ENCODE measurements at regions not wholly inside any gene's neighbourhood (a gene's known extent, or its start where the extent isn't known, plus 50 kb on each side); places are given as distances from the start of the nearest gene placed in this dataset.
"Not testable (repeated sequence)": the region's sequence is repeated elsewhere in the genome, so short reads cannot be mapped to it uniquely, and the experiment has no call there.

GRCh38 chr6:112903361-112903760 is 556.2 kb downstream of the RFPL4B start:
- DNase-seq (ENCODE audit: low read depth) = no peak
- no peak overlapping the region for H3K4me3 ChIP-seq (ENCODE audit: low read depth, low read length)
- no peak for TF ChIP-seq CTCF (IDR thresholded peaks at IDR 0.05; ENCODE audit: control insufficient read depth, extremely low read depth, insufficient read depth)

DNA sequence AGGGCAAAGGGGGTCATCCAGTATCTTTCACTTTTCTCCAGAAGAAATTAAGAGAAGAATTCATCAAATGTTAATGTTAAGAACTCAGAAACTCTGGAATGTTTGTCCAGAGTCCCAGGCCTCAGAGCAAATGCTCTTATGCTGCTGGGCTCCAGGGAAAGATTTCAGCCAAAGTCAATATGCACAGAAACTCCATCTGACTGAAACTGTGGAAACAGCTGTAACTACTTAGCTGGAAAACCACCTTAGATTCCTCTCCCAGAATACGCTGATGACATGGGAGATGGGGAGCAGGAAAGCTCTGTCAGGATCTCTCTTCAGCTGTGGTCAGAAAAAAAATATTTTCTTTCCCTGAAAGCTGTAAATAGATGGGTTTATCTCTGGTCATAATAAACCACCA is 559.6 kb downstream of the RFPL4B start:
- no peak overlapping the region for H3K4me3 ChIP-seq (ENCODE audit: low read depth, low read length)
- DNase-seq (ENCODE audit: low read depth) = no peak
- TF ChIP-seq CTCF (IDR thresholded peaks at IDR 0.05; ENCODE audit: control insufficient read depth, extremely low read depth, insufficient read depth) = no peak

- TF ChIP-seq CTCF (IDR thresholded peaks at IDR 0.05; ENCODE audit: control insufficient read depth, extremely low read depth, insufficient read depth) = no peak
- DNase-seq (ENCODE audit: low read depth) = no peak
- H3K4me3 ChIP-seq (ENCODE audit: low read depth, low read length) = no peak overlapping the region
Measured at GRCh38 chr6:112909781-112910180, 562.7 kb downstream of the RFPL4B start.

DNA sequence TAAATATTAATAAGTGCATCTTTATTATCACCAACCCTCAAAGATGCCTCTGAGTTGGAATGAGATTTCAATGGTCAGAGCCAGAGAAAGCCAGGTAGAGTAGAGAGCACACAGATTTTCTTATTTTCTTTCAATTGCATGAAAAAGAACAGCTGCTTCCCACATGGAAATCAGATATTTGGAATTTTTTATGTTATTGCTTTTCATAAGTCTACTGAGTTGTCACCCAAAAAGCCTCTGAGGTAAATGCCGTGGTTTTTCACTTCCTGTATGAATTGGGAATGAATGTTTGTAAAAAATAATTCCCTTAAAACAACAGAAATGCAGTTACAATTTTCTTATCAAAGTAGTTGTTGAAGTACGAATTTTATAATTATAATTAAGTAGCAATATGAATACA is 563.1 kb downstream of the RFPL4B start:
- no peak for TF ChIP-seq CTCF (IDR thresholded peaks at IDR 0.05; ENCODE audit: control insufficient read depth, extremely low read depth, insufficient read depth)
- H3K4me3 ChIP-seq (ENCODE audit: low read depth, low read length) = no peak overlapping the region
- no peak for DNase-seq (ENCODE audit: low read depth)

- H3K4me3 ChIP-seq (ENCODE audit: low read depth, low read length) = no peak overlapping the region
- no peak for TF ChIP-seq CTCF (IDR thresholded peaks at IDR 0.05; ENCODE audit: control insufficient read depth, extremely low read depth, insufficient read depth)
- DNase-seq (ENCODE audit: low read depth) = no peak
Measured at GRCh38 chr6:112911959-112912358, 564.8 kb downstream of the RFPL4B start.

DNA sequence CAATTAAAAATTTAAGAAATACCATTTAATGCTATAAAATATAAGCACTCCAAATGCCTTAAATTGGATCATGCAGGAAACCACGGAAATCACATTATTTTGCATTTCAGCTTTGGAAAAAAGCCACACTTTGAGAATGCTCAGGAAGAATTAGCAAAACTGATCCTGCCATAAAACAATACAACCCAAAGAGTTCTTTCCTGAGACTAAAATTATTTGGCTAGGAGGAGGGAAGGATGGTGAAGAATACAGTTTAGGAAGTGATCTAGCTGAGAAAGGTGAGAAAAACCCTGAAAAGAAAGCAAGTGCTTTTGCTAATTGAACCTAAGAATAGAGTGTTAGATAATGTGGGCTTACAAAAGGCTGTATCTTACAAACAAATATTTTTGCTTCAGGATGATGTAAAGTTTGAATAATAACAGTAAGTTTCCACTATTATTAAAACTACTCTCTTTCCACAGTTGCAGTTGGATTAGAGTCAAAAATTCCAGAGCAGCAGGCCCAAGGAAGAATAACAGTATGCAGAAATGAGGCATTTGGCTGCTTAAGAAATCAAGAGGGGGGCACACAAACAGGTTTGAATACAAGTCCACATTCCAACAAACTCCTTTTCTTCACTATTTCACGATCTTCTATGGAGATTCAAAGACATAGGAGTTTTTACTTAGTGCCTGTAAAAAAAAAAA is 565.4 kb downstream of the RFPL4B start:
- no peak for TF ChIP-seq CTCF (IDR thresholded peaks at IDR 0.05; ENCODE audit: control insufficient read depth, extremely low read depth, insufficient read depth)
- DNase-seq (ENCODE audit: low read depth) = no peak
- no peak overlapping the region for H3K4me3 ChIP-seq (ENCODE audit: low read depth, low read length)

DNA sequence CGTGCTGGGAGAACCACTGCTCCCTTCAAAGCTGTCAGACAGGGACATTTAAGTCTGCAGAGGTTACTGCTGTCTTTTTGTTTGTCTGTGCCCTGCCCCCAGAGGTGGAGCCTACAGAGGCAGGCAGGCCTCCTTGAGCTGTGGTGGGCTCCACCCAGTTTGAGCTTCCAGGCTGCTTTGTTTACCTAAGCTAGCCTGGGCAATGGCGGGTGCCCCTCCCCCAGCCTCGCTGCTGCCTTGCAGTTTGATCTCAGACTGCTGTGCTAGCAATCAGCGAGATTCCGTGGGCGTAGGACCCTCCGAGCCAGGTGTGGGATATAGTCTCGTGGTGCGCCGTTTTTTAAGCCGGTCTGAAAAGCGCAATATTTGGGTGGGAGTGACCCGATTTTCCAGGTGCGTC is 572.6 kb downstream of the RFPL4B start:
- not testable (repeated sequence) for DNase-seq (ENCODE audit: low read depth); H3K4me3 ChIP-seq (ENCODE audit: low read depth, low read length)
